Activated CD4-positive, alpha-beta memory T cell treated with anti-CD3 and anti-CD28 coated beads, Interleukin-2, amount 10 ng/mL, durations not matched to agents 7 days and 5 days (primary cell): ENCODE measurements at regions not wholly inside any gene's neighbourhood (a gene's known extent, or its start where the extent isn't known, plus 50 kb on each side); places are given as distances from the start of the nearest gene placed in this dataset.

Experiments
- CTCF ChIA-PET: fragments of 350-600 bp; sonication (Branson Sonifier 250); formaldehyde crosslinking; loops from one replicate; lab custom pipeline; 2021; ENCODE audit warnings: antibody characterized with exemption, inconsistent platforms; lab: Charles Lee
- POLR2A ChIA-PET: fragments of 350-600 bp; sonication (Branson Sonifier 250); formaldehyde crosslinking; loops from one replicate; lab custom pipeline; 2021; ENCODE audit warnings: antibody characterized with exemption; lab: Charles Lee
- DNase-seq: peaks from one replicate; pipeline ENCODE4 v3.0.0-alpha.2; 2020
- H3K27ac Mint-ChIP-seq: one replicate; pipeline ENCODE4 v1.8.0; 2021; ENCODE audit warnings: mild to moderate bottlenecking, mixed read lengths
- H3K27me3 Mint-ChIP-seq: one replicate; pipeline ENCODE4 v1.8.0; 2021; ENCODE audit warnings: mixed read lengths
- H3K36me3 Mint-ChIP-seq: one replicate; pipeline ENCODE4 v1.8.0; 2021; ENCODE audit warnings: low read depth, mixed read lengths
- H3K4me1 Mint-ChIP-seq: one replicate; pipeline ENCODE4 v1.8.0; 2021; ENCODE audit warnings: mixed read lengths
- H3K4me3 Mint-ChIP-seq: one replicate; pipeline ENCODE4 v1.8.0; 2021; ENCODE audit warnings: mild to moderate bottlenecking, mixed read lengths
- H3K9me3 Mint-ChIP-seq: one replicate; pipeline ENCODE4 v1.8.0; 2021; ENCODE audit warnings: mixed read lengths

GRCh38 chr6:93828553-93828952 is 409.2 kb upstream of the EPHA7 start:
- H3K27ac Mint-ChIP-seq = no peak overlapping the region
- no peaks in the 10 kb centered on the region for H3K36me3 Mint-ChIP-seq
- DNase-seq = no peak
- POLR2A ChIA-PET = no interaction called here
- no peaks in the 10 kb centered on the region for H3K27me3 Mint-ChIP-seq
- CTCF ChIA-PET = no interaction called here
- H3K4me3 Mint-ChIP-seq = no peak overlapping the region
- H3K4me1 Mint-ChIP-seq = no peaks in the 10 kb centered on the region
- peaks cover 10% of the 10 kb centered on the region for H3K9me3 Mint-ChIP-seq

DNA sequence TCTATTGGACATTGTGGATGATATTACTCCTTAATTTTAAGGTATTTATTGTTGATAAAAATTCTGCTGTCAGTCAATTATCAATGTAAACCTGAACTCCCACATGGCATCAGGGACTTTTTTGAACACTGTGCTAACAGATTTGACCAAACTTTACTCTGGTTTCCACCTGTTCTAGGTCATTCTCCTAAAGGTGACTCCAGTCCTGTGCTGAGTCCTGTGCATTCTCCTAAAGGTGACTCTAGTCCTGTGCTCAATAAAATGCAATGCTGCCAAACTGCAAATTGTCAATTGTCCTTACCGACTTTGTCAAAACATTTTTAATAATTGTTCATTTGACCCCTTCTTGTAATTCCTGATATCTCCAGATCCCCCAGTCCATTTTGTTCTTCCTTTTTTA is 408.4 kb upstream of the EPHA7 start:
- H3K9me3 Mint-ChIP-seq = peaks cover 10% of the 10 kb centered on the region
- DNase-seq = no peak
- H3K27me3 Mint-ChIP-seq = no peaks in the 10 kb centered on the region
- H3K4me3 Mint-ChIP-seq = no peak overlapping the region
- H3K36me3 Mint-ChIP-seq = no peaks in the 10 kb centered on the region
- POLR2A ChIA-PET = no interaction called here
- CTCF ChIA-PET = no interaction called here
- H3K4me1 Mint-ChIP-seq = no peaks in the 10 kb centered on the region
- no peak overlapping the region for H3K27ac Mint-ChIP-seq

- ChIA-PET POLR2A (no interaction called here), CTCF (no interaction called here)
- H3K27me3 Mint-ChIP-seq = no peaks in the 10 kb centered on the region
- peaks cover 4% of the 10 kb centered on the region for H3K9me3 Mint-ChIP-seq
- H3K27ac Mint-ChIP-seq = no peak overlapping the region
- DNase-seq = no peak
- H3K4me3 Mint-ChIP-seq = no peak overlapping the region
- no peaks in the 10 kb centered on the region for H3K36me3 Mint-ChIP-seq
- H3K4me1 Mint-ChIP-seq = no peaks in the 10 kb centered on the region
Observed at GRCh38 chr6:93825950-93826349, 406.6 kb upstream of the EPHA7 start.

- ChIA-PET CTCF (no interaction called here), POLR2A (no interaction called here)
- H3K9me3 Mint-ChIP-seq = no peaks in the 10 kb centered on the region
- no peak for DNase-seq
- H3K4me3 Mint-ChIP-seq = no peak overlapping the region
- no peaks in the 10 kb centered on the region for H3K36me3 Mint-ChIP-seq
- no peaks in the 10 kb centered on the region for H3K4me1 Mint-ChIP-seq
- H3K27ac Mint-ChIP-seq = no peak overlapping the region
- H3K27me3 Mint-ChIP-seq = no peaks in the 10 kb centered on the region
Observed at GRCh38 chr6:93823489-93823888, 404.1 kb upstream of the EPHA7 start.

GRCh38 chr6:93822434-93823265 is 403.3 kb upstream of the EPHA7 start:
- POLR2A ChIA-PET = no interaction called here
- Mint-ChIP-seq H3K36me3 (no peaks in the 10 kb centered on the region), H3K9me3 (no peaks in the 10 kb centered on the region), H3K27ac (no peak overlapping the region), H3K4me3 (no peak overlapping the region), H3K27me3 (no peaks in the 10 kb centered on the region), H3K4me1 (no peaks in the 10 kb centered on the region)
- CTCF ChIA-PET = no interaction called here
- no peak for DNase-seq

DNA sequence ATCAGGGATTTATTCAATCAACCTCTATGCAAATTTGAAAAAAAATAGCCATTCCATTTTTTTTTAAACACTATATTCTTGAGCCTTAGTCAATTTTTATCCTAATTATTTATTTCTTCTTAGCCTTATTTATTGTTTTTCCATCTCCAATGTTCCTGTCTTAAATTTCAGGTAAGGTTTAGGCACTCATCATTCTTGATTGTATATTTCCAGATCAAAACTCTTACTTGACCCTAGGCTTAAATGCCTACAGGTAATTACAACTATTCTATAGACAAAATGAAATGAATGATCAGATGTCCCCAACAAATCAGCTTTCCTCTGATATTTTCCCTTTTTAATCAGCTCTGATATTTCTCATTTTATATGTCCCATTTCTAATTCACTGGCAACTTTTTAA is 402.6 kb upstream of the EPHA7 start:
- no peaks in the 10 kb centered on the region for H3K9me3 Mint-ChIP-seq
- no peaks in the 10 kb centered on the region for H3K27me3 Mint-ChIP-seq
- H3K4me3 Mint-ChIP-seq = no peak overlapping the region
- ChIA-PET POLR2A (no interaction called here), CTCF (no interaction called here)
- H3K4me1 Mint-ChIP-seq = no peaks in the 10 kb centered on the region
- H3K36me3 Mint-ChIP-seq = no peaks in the 10 kb centered on the region
- no peak for DNase-seq
- no peak overlapping the region for H3K27ac Mint-ChIP-seq

GRCh38 chr6:93820465-93821082 is 401.2 kb upstream of the EPHA7 start:
- no peaks in the 10 kb centered on the region for H3K9me3 Mint-ChIP-seq
- no peak for DNase-seq
- H3K27ac Mint-ChIP-seq = no peak overlapping the region
- H3K36me3 Mint-ChIP-seq = no peaks in the 10 kb centered on the region
- ChIA-PET CTCF (no interaction called here), POLR2A (no interaction called here)
- no peak overlapping the region for H3K4me3 Mint-ChIP-seq
- no peaks in the 10 kb centered on the region for H3K4me1 Mint-ChIP-seq
- H3K27me3 Mint-ChIP-seq = no peaks in the 10 kb centered on the region

DNA sequence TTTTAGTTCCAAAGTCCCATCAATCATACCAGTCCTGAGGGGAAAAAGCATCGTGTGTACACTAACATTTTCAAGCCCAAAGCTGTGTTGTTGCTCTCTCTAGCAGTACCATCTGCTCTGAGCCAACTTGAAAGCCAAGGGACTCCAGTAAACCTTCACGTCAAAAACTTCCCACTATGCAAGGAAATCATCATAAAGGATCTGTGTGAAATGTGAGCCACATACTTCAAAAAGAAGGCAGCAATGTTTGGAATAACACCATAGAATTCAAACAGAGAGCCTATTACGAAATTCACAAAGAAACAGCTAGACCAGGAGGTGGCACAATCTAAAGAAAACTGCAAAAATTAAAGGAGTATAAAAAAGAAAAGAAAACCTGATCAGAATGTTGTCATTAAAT is 399.8 kb upstream of the EPHA7 start:
- no peaks in the 10 kb centered on the region for H3K4me1 Mint-ChIP-seq
- no peaks in the 10 kb centered on the region for H3K36me3 Mint-ChIP-seq
- H3K9me3 Mint-ChIP-seq = no peaks in the 10 kb centered on the region
- H3K27me3 Mint-ChIP-seq = no peaks in the 10 kb centered on the region
- no peak for DNase-seq
- H3K27ac Mint-ChIP-seq = no peak overlapping the region
- POLR2A ChIA-PET = no interaction called here
- CTCF ChIA-PET = no interaction called here
- H3K4me3 Mint-ChIP-seq = no peak overlapping the region

- Mint-ChIP-seq H3K4me1 (no peaks in the 10 kb centered on the region), H3K4me3 (no peak overlapping the region), H3K9me3 (no peaks in the 10 kb centered on the region), H3K27me3 (no peaks in the 10 kb centered on the region), H3K27ac (no peak overlapping the region), H3K36me3 (no peaks in the 10 kb centered on the region)
- CTCF ChIA-PET = no interaction called here
- POLR2A ChIA-PET = no interaction called here
- no peak for DNase-seq
Observed at GRCh38 chr6:93817937-93818336, 398.6 kb upstream of the EPHA7 start.

DNA sequence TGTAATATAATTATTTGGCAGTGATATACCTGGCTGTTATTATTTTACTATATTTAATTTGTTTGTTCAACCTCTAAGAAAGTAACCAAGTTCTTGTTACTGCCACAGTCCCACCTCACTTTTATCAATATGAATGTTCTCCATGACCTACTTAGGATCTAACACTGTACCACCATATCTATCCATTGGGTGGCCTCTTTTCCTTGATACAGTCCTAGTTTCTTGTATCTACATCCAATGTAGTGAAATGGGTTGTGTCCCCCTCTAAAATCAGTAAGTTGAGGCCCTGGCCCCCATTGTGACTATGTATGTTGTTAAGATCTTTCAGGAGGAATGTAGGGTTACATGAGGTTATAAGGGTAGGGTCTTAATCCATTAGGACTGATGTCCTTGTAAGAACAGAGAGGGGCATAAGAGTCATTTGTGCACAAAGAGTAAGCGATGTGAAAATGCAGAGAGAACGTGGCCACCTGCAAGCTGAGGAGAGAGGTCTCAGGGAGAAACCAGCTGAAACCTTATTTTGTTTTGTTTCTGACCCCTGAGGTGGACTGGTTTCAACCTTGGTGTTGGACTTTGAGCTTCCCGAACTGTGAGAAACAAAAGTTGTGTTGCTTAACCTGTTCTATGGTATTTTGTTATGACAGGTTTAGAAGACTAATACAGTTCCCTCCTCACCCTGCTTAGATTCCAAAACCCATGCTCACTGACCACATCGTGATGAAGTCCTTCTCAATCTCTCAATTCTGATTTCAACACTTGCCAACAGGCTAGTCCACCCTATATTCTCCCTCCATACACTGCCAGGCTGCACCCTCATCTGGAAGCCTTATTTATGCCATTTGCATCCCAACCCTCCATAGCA is 387.3 kb upstream of the EPHA7 start:
- Mint-ChIP-seq H3K4me1 (no peaks in the 10 kb centered on the region), H3K9me3 (peaks cover 12% of the 10 kb centered on the region), H3K27ac (no peak overlapping the region), H3K27me3 (no peaks in the 10 kb centered on the region), H3K36me3 (no peaks in the 10 kb centered on the region), H3K4me3 (no peak overlapping the region)
- CTCF ChIA-PET = no interaction called here
- DNase-seq = no peak
- POLR2A ChIA-PET = no interaction called here

DNA sequence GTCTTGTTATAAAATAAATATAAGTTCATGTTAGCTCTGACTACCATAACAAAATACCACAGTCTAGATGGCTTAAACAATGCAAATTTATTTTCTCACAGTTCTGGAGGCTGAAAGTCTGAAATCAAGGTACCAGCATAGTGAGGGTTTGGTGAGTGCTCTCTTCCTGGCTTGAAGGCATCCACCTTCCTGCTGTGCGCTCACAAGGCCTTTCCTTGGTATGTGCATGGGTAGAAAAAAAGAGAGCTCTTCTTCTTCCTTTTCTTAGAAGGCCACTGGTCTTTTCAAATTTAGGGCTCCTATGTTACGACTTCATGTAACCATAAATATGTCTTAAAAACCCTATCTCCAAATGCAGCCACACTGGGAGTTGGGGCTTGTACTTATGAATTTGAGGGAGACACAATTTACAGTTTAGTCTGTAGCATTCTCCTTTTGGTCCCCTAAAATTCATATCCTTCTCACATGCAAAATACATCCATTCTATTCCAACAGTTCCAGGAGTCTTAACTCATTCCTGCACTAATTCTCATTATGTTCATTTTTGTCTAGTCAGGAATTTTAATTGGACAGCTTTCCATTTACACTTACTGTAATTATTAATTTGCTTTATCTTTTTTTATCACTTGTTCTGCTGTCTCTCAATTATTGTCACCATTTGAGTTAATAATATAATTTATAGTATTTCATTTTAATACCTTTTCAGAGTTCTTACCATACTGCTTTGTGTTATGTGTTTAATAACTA is 381.9 kb upstream of the EPHA7 start:
- POLR2A ChIA-PET = no interaction called here
- no peaks in the 10 kb centered on the region for H3K36me3 Mint-ChIP-seq
- no peak overlapping the region for H3K27ac Mint-ChIP-seq
- peaks cover 4% of the 10 kb centered on the region for H3K9me3 Mint-ChIP-seq
- H3K27me3 Mint-ChIP-seq = no peaks in the 10 kb centered on the region
- H3K4me1 Mint-ChIP-seq = no peaks in the 10 kb centered on the region
- H3K4me3 Mint-ChIP-seq = no peak overlapping the region
- no peak for DNase-seq
- CTCF ChIA-PET = no interaction called here

- Mint-ChIP-seq H3K9me3 (peaks cover 4% of the 10 kb centered on the region), H3K27ac (no peak overlapping the region), H3K4me3 (no peak overlapping the region), H3K27me3 (no peaks in the 10 kb centered on the region), H3K4me1 (no peaks in the 10 kb centered on the region), H3K36me3 (no peaks in the 10 kb centered on the region)
- DNase-seq = no peak
- ChIA-PET POLR2A (no interaction called here), CTCF (no interaction called here)
Observed at GRCh38 chr6:93799226-93799625, 379.9 kb upstream of the EPHA7 start.

DNA sequence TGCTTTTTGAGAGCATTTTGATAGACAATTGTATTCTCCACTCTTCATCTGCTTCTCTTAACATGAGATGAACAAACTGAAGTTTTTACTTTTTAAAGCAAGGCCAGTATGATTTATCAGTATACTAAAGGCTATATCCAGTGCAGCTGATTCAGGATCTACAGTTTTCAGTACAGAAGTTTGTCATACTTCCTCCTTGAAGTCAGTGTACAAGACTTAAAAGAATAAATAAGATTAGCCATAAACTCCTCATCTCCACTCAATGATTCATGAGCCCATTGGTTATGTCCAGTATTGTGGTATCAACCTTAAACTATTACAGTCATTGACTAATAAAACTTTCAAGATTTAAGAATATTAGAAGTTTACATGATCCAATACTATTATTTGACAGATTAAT is 374.8 kb upstream of the EPHA7 start:
- no peak overlapping the region for H3K4me3 Mint-ChIP-seq
- ChIA-PET POLR2A (no interaction called here), CTCF (no interaction called here)
- H3K27ac Mint-ChIP-seq = no peak overlapping the region
- no peak for DNase-seq
- no peaks in the 10 kb centered on the region for H3K27me3 Mint-ChIP-seq
- H3K9me3 Mint-ChIP-seq = peaks cover 2% of the 10 kb centered on the region
- no peaks in the 10 kb centered on the region for H3K4me1 Mint-ChIP-seq
- H3K36me3 Mint-ChIP-seq = no peaks in the 10 kb centered on the region
